Mesendoderm (in vitro differentiated cells): ENCODE measurements at regions not wholly inside any gene's neighbourhood (a gene's known extent, or its start where the extent isn't known, plus 50 kb on each side); places are given as distances from the start of the nearest gene placed in this dataset.

Experiments
- DNase-seq: peaks from one replicate; pipeline ENCODE4 v3.0.0; 2013
- H2AK5ac ChIP-seq: 2 replicates; pipeline ENCODE4 v1.6.1; 2013; ENCODE audit warnings: low read length, inconsistent platforms
- H2BK120ac ChIP-seq: 2 replicates; pipeline ENCODE4 v1.6.1; 2013; ENCODE audit warnings: low read depth, mild to moderate bottlenecking, low read length, moderate library complexity, mixed read lengths
- H2BK15ac ChIP-seq: replicated peaks from 2 replicates; pipeline ENCODE4 v1.6.1; 2013; ENCODE audit warnings: low read depth, mild to moderate bottlenecking, moderate library complexity
- H2BK5ac ChIP-seq: 2 replicates; pipeline ENCODE4 v1.6.1; 2013; ENCODE audit warnings: low read length, inconsistent platforms
- H3K18ac ChIP-seq: 2 replicates; pipeline ENCODE4 v1.6.1; 2013; ENCODE audit warnings: mild to moderate bottlenecking, low read length, mixed read lengths
- H3K23ac ChIP-seq: one replicate; pipeline ENCODE4 v1.6.1; 2013; ENCODE audit warnings: low read length
- H3K27ac ChIP-seq: 2 replicates; pipeline ENCODE4 v1.5.1; 2013; ENCODE audit warnings: low read depth, mild to moderate bottlenecking, inconsistent platforms, low read length, moderate library complexity
- H3K27me3 ChIP-seq: 2 replicates; pipeline ENCODE4 v1.6.1; 2013; ENCODE audit warnings: low read length, control low read depth, mild to moderate bottlenecking, inconsistent platforms; ENCODE audit not compliant: insufficient read depth, poor library complexity
- H3K36me3 ChIP-seq: 2 replicates; pipeline ENCODE4 v1.6.1; 2013; ENCODE audit warnings: low read length, inconsistent platforms; ENCODE audit not compliant: control insufficient read depth, insufficient read depth
- H3K4ac ChIP-seq: one replicate; pipeline ENCODE4 v1.6.1; 2013; ENCODE audit warnings: low read depth, mild to moderate bottlenecking, low read length, moderate library complexity
- H3K4me1 ChIP-seq: 2 replicates; pipeline ENCODE4 v1.6.1; 2013; ENCODE audit warnings: low read depth, low read length, inconsistent platforms; ENCODE audit not compliant: control insufficient read depth
- H3K4me2 ChIP-seq: 2 replicates; pipeline ENCODE4 v1.6.1; 2013; ENCODE audit warnings: low read length
- H3K4me3 ChIP-seq: 2 replicates; pipeline ENCODE4 v1.5.1; 2013; ENCODE audit warnings: mild to moderate bottlenecking, low read length
- H3K56ac ChIP-seq: one replicate; pipeline ENCODE4 v1.6.1; 2013; ENCODE audit warnings: low read length
- H3K79me1 ChIP-seq: 2 replicates; pipeline ENCODE4 v1.6.1; 2013; ENCODE audit warnings: low read length, inconsistent platforms
- H3K79me2 ChIP-seq: 2 replicates; pipeline ENCODE4 v1.6.1; 2013; ENCODE audit warnings: mild to moderate bottlenecking, low read length; ENCODE audit not compliant: control insufficient read depth, insufficient read depth
- H3K9ac ChIP-seq: 2 replicates; pipeline ENCODE4 v1.6.1; 2013; ENCODE audit warnings: low read length, inconsistent platforms
- H4K5ac ChIP-seq: one replicate; pipeline ENCODE4 v1.6.1; 2013; ENCODE audit warnings: low read length
- H4K8ac ChIP-seq: one replicate; pipeline ENCODE4 v1.6.1; 2013; ENCODE audit warnings: low read depth, mild to moderate bottlenecking, control low read depth, low read length, moderate library complexity
- WGBS: extraction: QIAGEN DNeasy Blood & Tissue Kit; methylation state at CpG from one replicate; pipeline ENCODE4 v1.1.7; 2013; ENCODE audit warnings: low lambda C conversion rate, missing lambda C conversion rate; ENCODE audit not compliant: insufficient coverage; ENCODE audit errors: extremely low coverage; 5-methylcytosine and 5-hydroxymethylcytosine counted together

DNA sequence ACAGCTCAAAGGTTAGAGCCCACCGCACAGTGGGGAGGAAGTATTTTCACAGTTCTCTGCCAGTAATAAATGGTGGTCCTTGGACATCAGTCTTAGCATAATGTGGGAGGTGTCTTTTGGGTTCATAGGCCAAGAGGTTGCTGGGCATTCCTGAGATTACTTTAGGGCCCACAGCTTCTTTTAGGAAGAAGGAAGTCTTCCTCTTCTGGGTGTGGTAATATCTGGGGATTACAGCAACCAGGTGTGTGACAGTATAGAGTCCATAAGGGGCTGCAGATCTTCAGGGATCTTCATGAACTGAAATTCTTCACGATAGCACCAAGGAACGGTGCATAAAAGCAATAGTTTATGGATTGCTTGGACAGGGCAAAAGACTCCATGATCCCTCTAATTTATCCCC, 56.2 kb upstream of the PTGR2 start:
- no peak overlapping the region for H3K27ac ChIP-seq

DNA sequence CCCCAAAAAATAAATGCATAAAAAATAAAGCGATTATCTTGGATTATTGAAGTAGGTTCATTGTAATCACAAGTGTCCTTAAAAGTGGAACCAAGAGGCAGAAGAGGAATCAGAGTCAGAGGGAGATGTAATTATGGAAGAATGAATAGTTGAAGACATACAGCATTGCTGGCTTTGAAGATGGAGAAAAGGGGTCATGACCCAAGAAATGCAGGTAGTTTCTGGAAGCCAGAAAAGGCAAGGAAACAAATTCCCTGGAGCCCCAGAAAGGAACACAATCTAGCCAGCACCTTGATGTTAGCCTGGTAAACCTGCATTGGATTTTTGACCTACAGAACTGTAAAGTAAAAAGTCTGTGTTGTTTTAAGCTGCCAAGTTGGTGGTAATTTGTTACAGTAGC, 57.5 kb upstream of the PTGR2 start:
- Histone ChIP-seq H2BK15ac (no peak overlapping the region), H3K18ac (no peak overlapping the region), H3K79me1 (no peaks in the 10 kb centered on the region), H3K4ac (no peak overlapping the region), H3K4me2 (no peak overlapping the region), H2AK5ac (no peak overlapping the region), H4K5ac (no peak overlapping the region), H3K56ac (no peak overlapping the region), H3K4me3 (no peak overlapping the region), H4K8ac (no peak overlapping the region), H3K23ac (no peak overlapping the region), H3K79me2 (no peaks in the 10 kb centered on the region), H2BK120ac (no peak overlapping the region), H3K27ac (no peak overlapping the region), H2BK5ac (no peak overlapping the region), H3K27me3 (no peaks in the 10 kb centered on the region), H3K36me3 (no peaks in the 10 kb centered on the region), H3K4me1 (no peaks in the 10 kb centered on the region), H3K9ac (no peak overlapping the region)
- DNase-seq: no peak
- no CpG with 5 or more reads among the region's 1 CpG for WGBS

More for the DNA sequence above, 56.2 kb upstream of the PTGR2 start:
- Histone ChIP-seq H2BK120ac (no peak overlapping the region), H3K79me2 (no peaks in the 10 kb centered on the region), H2BK5ac (no peak overlapping the region), H3K4me1 (no peaks in the 10 kb centered on the region), H4K8ac (no peak overlapping the region), H2AK5ac (no peak overlapping the region), H4K5ac (no peak overlapping the region), H2BK15ac (no peak overlapping the region), H3K36me3 (no peaks in the 10 kb centered on the region), H3K56ac (no peak overlapping the region), H3K4ac (no peak overlapping the region), H3K9ac (no peak overlapping the region), H3K23ac (no peak overlapping the region), H3K79me1 (no peaks in the 10 kb centered on the region), H3K4me3 (no peak overlapping the region), H3K4me2 (no peak overlapping the region), H3K18ac (no peak overlapping the region), H3K27me3 (no peaks in the 10 kb centered on the region)
- WGBS: no CpG with 5 or more reads among the region's 3 CpGs
- no peak for DNase-seq

GRCh38 chr14:73792481-73792880, 59.1 kb upstream of the PTGR2 start:
- H3K36me3 ChIP-seq: no peaks in the 10 kb centered on the region
- no peaks in the 10 kb centered on the region for H3K79me1 ChIP-seq
- DNase-seq: peak; percentile 26
- no peak overlapping the region for H2BK5ac ChIP-seq
- no peak overlapping the region for H3K56ac ChIP-seq
- H3K18ac ChIP-seq: no peak overlapping the region
- H3K4ac ChIP-seq: no peak overlapping the region
- no peak overlapping the region for H3K27ac ChIP-seq
- no CpG with 5 or more reads among the region's 4 CpGs for WGBS
- H3K23ac ChIP-seq: no peak overlapping the region
- H3K4me2 ChIP-seq: no peak overlapping the region
- H2BK120ac ChIP-seq: no peak overlapping the region
- H2BK15ac ChIP-seq: no peak overlapping the region
- no peak overlapping the region for H4K5ac ChIP-seq
- H3K27me3 ChIP-seq: no peaks in the 10 kb centered on the region
- H4K8ac ChIP-seq: no peak overlapping the region
- H2AK5ac ChIP-seq: no peak overlapping the region
- no peaks in the 10 kb centered on the region for H3K79me2 ChIP-seq
- H3K9ac ChIP-seq: no peak overlapping the region
- H3K4me1 ChIP-seq: peaks cover 2% of the 10 kb centered on the region
- H3K4me3 ChIP-seq: no peak overlapping the region

- H3K79me1 ChIP-seq: no peaks in the 10 kb centered on the region
- no peak overlapping the region for H2BK15ac ChIP-seq
- WGBS: no CpG with 5 or more reads among the region's 10 CpGs
- H3K18ac ChIP-seq: no peak overlapping the region
- no peaks in the 10 kb centered on the region for H3K36me3 ChIP-seq
- H3K27me3 ChIP-seq: no peaks in the 10 kb centered on the region
- no peak overlapping the region for H3K23ac ChIP-seq
- no peak overlapping the region for H4K8ac ChIP-seq
- no peak overlapping the region for H3K4me2 ChIP-seq
- H4K5ac ChIP-seq: no peak overlapping the region
- no peak overlapping the region for H2AK5ac ChIP-seq
- no peak for DNase-seq
- H3K4me3 ChIP-seq: no peak overlapping the region
- H3K79me2 ChIP-seq: no peaks in the 10 kb centered on the region
- no peak overlapping the region for H3K27ac ChIP-seq
- no peak overlapping the region for H2BK120ac ChIP-seq
- H3K56ac ChIP-seq: no peak overlapping the region
- no peak overlapping the region for H3K4ac ChIP-seq
- H3K9ac ChIP-seq: no peak overlapping the region
- no peak overlapping the region for H2BK5ac ChIP-seq
- H3K4me1 ChIP-seq: peaks cover 2% of the 10 kb centered on the region
Observed at GRCh38 chr14:73789989-73790581, 61.5 kb upstream of the PTGR2 start.

- no peak overlapping the region for H3K4me3 ChIP-seq
- WGBS: no CpG with 5 or more reads among the region's 6 CpGs
- no peak overlapping the region for H3K27ac ChIP-seq
- no peak overlapping the region for H2BK15ac ChIP-seq
- H3K9ac ChIP-seq: no peak overlapping the region
- no peaks in the 10 kb centered on the region for H3K36me3 ChIP-seq
- DNase-seq: no peak
- H3K56ac ChIP-seq: no peak overlapping the region
- no peak overlapping the region for H4K8ac ChIP-seq
- no peak overlapping the region for H3K18ac ChIP-seq
- H3K4me2 ChIP-seq: no peak overlapping the region
- no peak overlapping the region for H2AK5ac ChIP-seq
- no peak overlapping the region for H2BK5ac ChIP-seq
- H3K23ac ChIP-seq: no peak overlapping the region
- H3K27me3 ChIP-seq: no peaks in the 10 kb centered on the region
- H4K5ac ChIP-seq: no peak overlapping the region
- H2BK120ac ChIP-seq: no peak overlapping the region
- H3K79me1 ChIP-seq: peaks cover 8% of the 10 kb centered on the region
- no peak overlapping the region for H3K4ac ChIP-seq
- H3K4me1 ChIP-seq: peaks cover 10% of the 10 kb centered on the region
- peaks cover 3% of the 10 kb centered on the region for H3K79me2 ChIP-seq
Observed at GRCh38 chr14:73788701-73789551, 62.7 kb upstream of the PTGR2 start.

GRCh38 chr14:73788317-73788598, 63.4 kb upstream of the PTGR2 start:
- no peak overlapping the region for H3K27ac ChIP-seq
- no peak overlapping the region for H2BK5ac ChIP-seq
- H3K9ac ChIP-seq: no peak overlapping the region
- H3K18ac ChIP-seq: no peak overlapping the region
- no CpG with 5 or more reads among the region's 4 CpGs for WGBS
- H4K8ac ChIP-seq: no peak overlapping the region
- H3K4me1 ChIP-seq: peaks cover 10% of the 10 kb centered on the region
- no peak overlapping the region for H2BK15ac ChIP-seq
- H3K4me3 ChIP-seq: no peak overlapping the region
- peaks cover 3% of the 10 kb centered on the region for H3K79me2 ChIP-seq
- no peak overlapping the region for H4K5ac ChIP-seq
- no peak overlapping the region for H2AK5ac ChIP-seq
- no peaks in the 10 kb centered on the region for H3K27me3 ChIP-seq
- H2BK120ac ChIP-seq: no peak overlapping the region
- H3K4ac ChIP-seq: no peak overlapping the region
- H3K79me1 ChIP-seq: peaks cover 12% of the 10 kb centered on the region
- no peaks in the 10 kb centered on the region for H3K36me3 ChIP-seq
- DNase-seq: no peak
- H3K56ac ChIP-seq: no peak overlapping the region
- H3K4me2 ChIP-seq: no peak overlapping the region
- H3K23ac ChIP-seq: no peak overlapping the region
